HUES6 (cell line): ENCODE measurements at regions not wholly inside any gene's neighbourhood (a gene's known extent, or its start where the extent isn't known, plus 50 kb on each side); places are given as distances from the start of the nearest gene placed in this dataset.

Experiments
- H3K27ac ChIP-seq: 2 replicates; pipeline ENCODE4 v1.7.0; 2013; ENCODE audit warnings: low read depth, mild to moderate bottlenecking, low read length, inconsistent platforms
- H3K27me3 ChIP-seq: 2 replicates; pipeline ENCODE4 v1.6.1; 2013; ENCODE audit warnings: low read length; ENCODE audit not compliant: control insufficient read depth, insufficient read depth
- H3K36me3 ChIP-seq: 2 replicates; pipeline ENCODE4 v1.6.1; 2013; ENCODE audit warnings: low read length; ENCODE audit not compliant: control insufficient read depth, insufficient read depth
- H3K4me1 ChIP-seq: 2 replicates; pipeline ENCODE4 v1.6.1; 2013; ENCODE audit warnings: low read length; ENCODE audit not compliant: control insufficient read depth, insufficient read depth
- H3K4me3 ChIP-seq: 2 replicates; pipeline ENCODE4 v1.5.1; 2013; ENCODE audit warnings: low read depth, low read length
- H3K9ac ChIP-seq: one replicate; pipeline ENCODE4 v1.6.1; 2013; ENCODE audit warnings: mild to moderate bottlenecking, low read length
- H3K9me3 ChIP-seq: 2 replicates; pipeline ENCODE4 v1.6.1; 2013; ENCODE audit warnings: low read depth, low read length; ENCODE audit not compliant: control insufficient read depth, insufficient read depth

DNA sequence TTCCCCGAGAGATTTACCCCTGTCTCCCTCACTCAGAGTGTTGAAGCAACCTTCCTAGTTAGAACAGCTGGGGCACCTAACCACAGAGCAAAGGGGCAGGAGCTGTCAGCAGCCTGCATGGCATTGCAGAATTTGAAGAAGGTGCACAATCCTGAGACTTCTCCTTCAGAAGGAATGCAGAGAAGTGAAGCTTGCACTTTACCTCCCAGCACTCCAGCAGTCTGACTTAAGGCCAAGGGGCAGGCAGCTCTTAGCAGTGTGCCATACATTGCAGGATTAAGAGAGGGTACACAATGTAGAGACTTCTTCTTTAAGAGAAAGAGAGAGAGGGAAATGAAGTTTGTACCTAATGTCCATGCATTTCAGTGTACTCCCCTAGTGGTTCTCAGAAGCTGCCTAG lies 236.0 kb upstream of the FBXL7 start:
- Histone ChIP-seq H3K36me3 (no peaks in the 10 kb centered on the region), H3K9me3 (no peaks in the 10 kb centered on the region), H3K27me3 (no peaks in the 10 kb centered on the region), H3K9ac (no peak overlapping the region), H3K4me1 (no peaks in the 10 kb centered on the region), H3K27ac (no peak overlapping the region), H3K4me3 (no peak overlapping the region)

DNA sequence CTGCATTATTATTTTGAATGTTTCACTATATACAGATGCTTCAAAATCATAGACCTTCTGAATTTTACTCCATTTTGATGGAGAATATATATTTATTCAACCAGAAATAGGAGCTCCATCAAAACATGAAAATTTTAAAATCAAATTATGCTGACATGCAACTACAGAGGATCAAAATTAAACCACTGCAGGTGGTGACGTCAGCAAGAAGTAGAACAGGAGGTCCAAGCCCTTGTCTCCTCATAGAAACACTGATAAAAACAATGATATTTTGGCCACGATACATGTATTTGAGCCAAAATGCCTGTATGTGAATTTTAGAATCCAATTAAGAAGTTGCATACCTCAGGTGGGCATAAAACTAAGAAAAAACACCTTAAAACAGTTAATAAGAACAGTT lies 236.6 kb upstream of the FBXL7 start:
- Histone ChIP-seq H3K36me3 (no peaks in the 10 kb centered on the region), H3K4me3 (no peak overlapping the region), H3K9ac (no peak overlapping the region), H3K27me3 (no peaks in the 10 kb centered on the region), H3K4me1 (no peaks in the 10 kb centered on the region), H3K9me3 (no peaks in the 10 kb centered on the region), H3K27ac (no peak overlapping the region)

GRCh38 chr5:15261269-15261995 lies 238.5 kb upstream of the FBXL7 start:
- H3K27ac ChIP-seq = no peak overlapping the region
- no peaks in the 10 kb centered on the region for H3K36me3 ChIP-seq
- H3K9me3 ChIP-seq = no peaks in the 10 kb centered on the region
- no peaks in the 10 kb centered on the region for H3K4me1 ChIP-seq
- H3K4me3 ChIP-seq = no peak overlapping the region
- no peak overlapping the region for H3K9ac ChIP-seq
- H3K27me3 ChIP-seq = no peaks in the 10 kb centered on the region

DNA sequence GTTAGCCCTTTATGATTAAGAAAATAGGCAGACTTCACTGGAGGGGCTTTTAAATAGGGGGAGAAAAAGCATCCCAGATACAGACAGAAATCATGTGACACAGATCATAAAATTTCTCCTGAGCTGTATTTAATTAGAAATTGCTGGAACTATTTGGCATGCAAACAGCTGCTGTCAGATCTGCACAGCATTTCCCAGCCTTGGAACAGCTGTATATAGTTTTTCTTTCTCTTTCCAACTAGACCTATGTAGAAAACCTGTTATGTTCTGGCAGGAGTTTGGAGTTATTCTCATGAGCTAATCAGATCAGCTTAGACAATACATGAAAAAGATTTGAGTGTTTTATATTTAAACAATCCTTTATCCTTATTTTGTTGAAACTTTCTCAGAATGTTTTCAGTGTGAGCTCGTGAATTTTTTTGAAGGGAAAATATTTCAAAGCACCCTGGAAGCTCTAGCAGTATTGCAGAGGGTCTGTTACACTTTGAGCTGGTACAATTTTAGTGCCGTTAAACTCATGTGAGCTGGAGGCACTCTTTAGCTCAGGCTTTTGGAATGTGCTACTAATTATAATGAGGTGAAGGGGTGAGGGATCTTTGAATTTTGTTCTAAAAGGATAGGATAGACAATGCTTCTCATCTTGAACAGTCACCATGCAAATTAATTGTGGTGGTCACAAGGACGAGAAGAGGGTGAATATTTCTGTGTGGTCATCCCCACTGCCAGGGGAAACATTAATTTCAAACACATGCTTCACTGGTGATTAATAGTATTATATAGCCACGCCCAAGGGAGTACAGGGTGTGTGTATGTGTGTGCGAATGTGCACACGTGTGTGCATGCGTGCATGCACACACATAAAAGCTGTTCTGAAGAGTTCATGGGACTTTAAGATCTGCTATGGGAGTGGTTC lies 239.4 kb upstream of the FBXL7 start:
- Histone ChIP-seq H3K4me1 (no peaks in the 10 kb centered on the region), H3K27ac (no peak overlapping the region), H3K9me3 (no peaks in the 10 kb centered on the region), H3K27me3 (no peaks in the 10 kb centered on the region), H3K36me3 (no peaks in the 10 kb centered on the region), H3K4me3 (no peak overlapping the region), H3K9ac (no peak overlapping the region)

- Histone ChIP-seq H3K27me3 (no peaks in the 10 kb centered on the region), H3K36me3 (no peaks in the 10 kb centered on the region), H3K9ac (no peak overlapping the region), H3K4me1 (no peaks in the 10 kb centered on the region), H3K27ac (no peak overlapping the region), H3K9me3 (no peaks in the 10 kb centered on the region), H3K4me3 (no peak overlapping the region)
These were observed 243.5 kb upstream of the FBXL7 start for GRCh38 chr5:15256485-15256884.

- no peak overlapping the region for H3K9ac ChIP-seq
- no peaks in the 10 kb centered on the region for H3K36me3 ChIP-seq
- no peaks in the 10 kb centered on the region for H3K27me3 ChIP-seq
- H3K4me3 ChIP-seq = no peak overlapping the region
- H3K9me3 ChIP-seq = no peaks in the 10 kb centered on the region
- H3K4me1 ChIP-seq = no peaks in the 10 kb centered on the region
- no peak overlapping the region for H3K27ac ChIP-seq
These were observed 244.4 kb upstream of the FBXL7 start for GRCh38 chr5:15255576-15255975.

GRCh38 chr5:15254607-15255006 lies 245.4 kb upstream of the FBXL7 start:
- Histone ChIP-seq H3K27me3 (no peaks in the 10 kb centered on the region), H3K27ac (no peak overlapping the region), H3K4me3 (no peak overlapping the region), H3K9me3 (no peaks in the 10 kb centered on the region), H3K9ac (no peak overlapping the region), H3K36me3 (no peaks in the 10 kb centered on the region), H3K4me1 (no peaks in the 10 kb centered on the region)

DNA sequence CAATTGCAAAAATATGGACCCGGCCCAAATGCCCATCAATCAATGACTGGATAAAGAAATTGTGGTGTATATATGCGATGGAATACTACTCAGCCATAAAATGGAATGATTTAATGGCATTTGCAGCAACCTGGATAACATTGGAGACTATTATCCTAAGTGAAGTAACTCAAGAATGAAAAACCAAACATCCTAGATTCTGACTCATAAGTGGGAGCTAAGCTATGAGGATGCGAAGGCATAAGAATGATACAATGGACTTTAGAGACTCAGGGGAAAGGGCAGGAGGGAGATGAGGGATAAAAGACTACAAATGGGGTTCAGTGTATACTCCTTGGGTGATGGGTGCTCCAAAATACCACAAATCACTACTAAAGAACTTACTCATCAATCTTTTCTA lies 247.6 kb upstream of the FBXL7 start:
- Histone ChIP-seq H3K27ac (no peak overlapping the region), H3K9ac (no peak overlapping the region), H3K27me3 (no peaks in the 10 kb centered on the region), H3K9me3 (no peaks in the 10 kb centered on the region), H3K36me3 (no peaks in the 10 kb centered on the region), H3K4me3 (no peak overlapping the region), H3K4me1 (no peaks in the 10 kb centered on the region)

GRCh38 chr5:15249152-15249551 lies 250.8 kb upstream of the FBXL7 start:
- Histone ChIP-seq H3K4me3 (no peak overlapping the region), H3K9me3 (peaks cover 13% of the 10 kb centered on the region), H3K9ac (no peak overlapping the region), H3K36me3 (no peaks in the 10 kb centered on the region), H3K27me3 (no peaks in the 10 kb centered on the region), H3K27ac (no peak overlapping the region), H3K4me1 (no peaks in the 10 kb centered on the region)

GRCh38 chr5:15248731-15249130 lies 251.2 kb upstream of the FBXL7 start:
- Histone ChIP-seq H3K27ac (no peak overlapping the region), H3K27me3 (no peaks in the 10 kb centered on the region), H3K36me3 (no peaks in the 10 kb centered on the region), H3K9ac (no peak overlapping the region), H3K4me3 (no peak overlapping the region), H3K4me1 (no peaks in the 10 kb centered on the region), H3K9me3 (peaks cover 13% of the 10 kb centered on the region)

- Histone ChIP-seq H3K9me3 (peaks cover 21% of the 10 kb centered on the region), H3K9ac (no peak overlapping the region), H3K27ac (no peak overlapping the region), H3K36me3 (no peaks in the 10 kb centered on the region), H3K27me3 (no peaks in the 10 kb centered on the region), H3K4me3 (no peak overlapping the region), H3K4me1 (no peaks in the 10 kb centered on the region)
These were observed 254.1 kb upstream of the FBXL7 start for GRCh38 chr5:15245913-15246312.
